H1 (cell line): ENCODE measurements at regions not wholly inside any gene's neighbourhood (a gene's known extent, or its start where the extent isn't known, plus 50 kb on each side); places are given as distances from the start of the nearest gene placed in this dataset.

Experiments
- CBX5 ChIP-seq: fragments of 300-800, 300-1000 bp; sonication (generic); IDR thresholded peaks from 2 replicates; pipeline ENCODE4 v1.7.1; 2016; ENCODE audit warnings: antibody characterized with exemption, low read length, low read depth
- CHD7 ChIP-seq: fragments of 300-600 bp; sonication (generic); IDR thresholded peaks from 2 replicates; pipeline ENCODE4 v1.7.1; 2012; ENCODE audit warnings: low read length, moderate library complexity, mild to moderate bottlenecking, inconsistent platforms; ENCODE audit not compliant: insufficient replicate concordance
- SP4 ChIP-seq: IDR thresholded peaks from 2 replicates; pipeline ENCODE4 v1.6.1; 2012; ENCODE audit warnings: low read length, inconsistent platforms
- TAF1 ChIP-seq: IDR thresholded peaks from 2 replicates; pipeline ENCODE4 v1.6.1; 2011; ENCODE audit warnings: mild to moderate bottlenecking, low read depth, low read length

DNA sequence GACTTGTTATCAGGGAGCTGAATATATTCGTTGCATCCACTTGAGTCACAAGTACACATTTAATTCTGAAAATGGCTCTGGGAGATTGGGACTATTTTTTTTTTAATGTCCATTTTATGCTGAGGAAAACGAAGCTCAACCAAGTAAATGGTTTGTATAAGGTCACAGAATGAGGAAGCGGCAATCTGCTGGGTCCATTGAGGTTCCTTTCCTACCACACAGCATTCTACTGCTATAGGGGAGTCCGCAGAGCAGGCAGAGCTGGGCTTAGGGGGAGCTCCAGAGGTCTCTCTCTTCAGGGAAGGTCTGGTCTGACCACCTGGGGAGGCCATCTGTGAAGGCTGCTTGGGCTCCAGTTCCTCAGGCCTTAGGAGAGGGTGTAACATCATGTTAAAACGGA is 77.9 kb downstream of the MCFD2 start (continued):
- TF ChIP-seq CHD7 (no peak), TAF1 (no peak), SP4 (no peak), CBX5 (no peak)
